GM21529 (cell line): ENCODE measurements at regions not wholly inside any gene's neighbourhood (a gene's known extent, or its start where the extent isn't known, plus 50 kb on each side); places are given as distances from the start of the nearest gene placed in this dataset.
"Not testable (repeated sequence)": the region's sequence is repeated elsewhere in the genome, so short reads cannot be mapped to it uniquely, and the experiment has no call there.

ENCODE experiments used
- ATAC-seq: cut with Tn5 transposase; IDR thresholded peaks from one replicate; pipeline ENCODE4 v1.9.1; 2021; ENCODE audit not compliant: unreplicated experiment

- ATAC-seq, result no peak
These were observed 611.7 kb downstream of the UTRN start for GRCh38 chr6:144896871-144897270.

DNA sequence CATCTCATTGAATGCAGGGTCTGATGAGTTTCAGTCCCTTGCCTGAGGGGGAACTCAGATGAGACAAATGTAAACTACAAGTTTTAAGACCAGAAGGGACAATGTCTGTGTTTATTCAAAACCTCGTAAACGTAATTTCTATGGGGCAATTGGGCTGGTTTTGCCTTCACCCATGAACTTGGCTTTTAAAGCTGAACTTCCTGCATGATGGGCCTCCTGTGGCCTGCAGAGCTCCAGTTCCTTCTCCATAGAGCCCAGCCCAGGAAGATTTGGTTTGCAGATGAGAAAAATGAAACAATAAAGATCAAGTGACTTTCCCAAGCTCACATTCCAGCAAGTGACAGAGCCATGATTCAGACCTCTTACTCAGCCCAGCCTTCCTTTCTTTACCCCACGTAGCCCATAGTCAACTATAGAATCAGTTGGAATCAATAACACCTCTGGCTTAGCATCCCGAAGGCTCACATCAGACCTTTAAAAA, 612.3 kb downstream of the UTRN start:
- ATAC-seq, result no peak

- no peak for ATAC-seq
These were observed 613.0 kb downstream of the UTRN start for GRCh38 chr6:144898052-144898689.

DNA sequence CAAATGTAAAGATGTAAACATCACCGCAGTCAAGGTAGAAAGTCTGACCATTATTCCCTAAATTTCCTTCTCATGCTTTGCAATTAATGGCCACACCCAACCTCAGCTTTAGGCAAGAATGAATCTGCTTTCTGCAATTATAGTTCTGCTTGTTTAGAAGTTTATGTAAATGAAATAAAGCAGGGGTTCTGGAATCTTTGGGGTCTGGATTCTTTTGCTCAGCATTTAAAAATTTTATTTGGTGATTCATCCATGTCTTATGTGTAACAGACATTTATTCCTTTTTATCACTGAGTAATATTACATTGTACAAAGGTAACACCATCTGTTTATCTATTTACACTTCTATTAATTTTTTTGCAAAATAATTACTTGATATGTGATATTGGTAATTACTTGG, 613.6 kb downstream of the UTRN start:
- ATAC-seq, result no peak

- no peak for ATAC-seq
These were observed 614.0 kb downstream of the UTRN start for GRCh38 chr6:144899161-144899560.

GRCh38 chr6:144901412-144901811, 616.3 kb downstream of the UTRN start:
- ATAC-seq, result no peak

GRCh38 chr6:144908004-144908403, 622.9 kb downstream of the UTRN start:
- ATAC-seq, result no peak

- no peak for ATAC-seq
These were observed 624.7 kb downstream of the UTRN start for GRCh38 chr6:144909753-144910285.

- no peak for ATAC-seq
These were observed 626.2 kb downstream of the UTRN start for GRCh38 chr6:144911322-144911721.

DNA sequence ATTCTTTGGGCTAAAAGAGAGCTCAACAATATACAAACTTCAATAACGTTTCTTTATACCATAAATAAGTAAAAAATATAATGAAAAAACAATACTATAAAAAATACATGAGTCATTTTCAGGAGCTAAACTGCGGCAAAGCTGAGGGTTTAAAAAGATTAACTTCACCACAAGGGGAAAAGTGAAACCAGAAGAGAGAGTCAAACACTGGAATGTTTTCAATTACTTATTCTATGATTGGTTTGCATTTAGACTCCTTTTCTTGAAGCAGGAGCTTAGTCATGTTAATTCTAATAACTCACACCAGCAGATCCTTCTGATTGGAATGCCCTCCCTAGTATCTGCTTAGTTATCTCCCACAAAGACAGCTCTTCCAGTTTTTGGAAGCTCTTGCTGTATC, 627.3 kb downstream of the UTRN start:
- ATAC-seq, result no peak

- no peak for ATAC-seq
These were observed 632.9 kb downstream of the UTRN start for GRCh38 chr6:144918073-144918472.

DNA sequence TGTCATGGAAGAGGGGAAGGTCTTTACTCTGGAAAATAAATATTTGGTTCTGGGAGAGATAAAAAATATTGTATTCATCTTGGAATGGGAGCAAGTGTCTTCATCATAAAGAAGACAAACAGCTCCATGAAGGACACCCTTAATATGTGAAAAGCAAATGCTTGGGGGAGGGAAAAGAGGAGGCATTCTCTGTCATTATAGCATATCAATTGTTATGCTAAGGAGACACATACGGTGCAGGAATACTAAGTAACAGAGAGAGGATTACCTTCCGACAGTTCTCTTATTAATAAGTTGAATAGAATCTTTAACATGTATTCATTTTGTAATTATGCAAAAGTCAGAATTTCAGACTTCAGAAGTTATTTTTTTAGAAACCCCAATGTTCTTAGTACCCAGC, 634.4 kb downstream of the UTRN start:
- ATAC-seq, result no peak

GRCh38 chr6:144920391-144920961, 635.3 kb downstream of the UTRN start:
- ATAC-seq, result no peak

GRCh38 chr6:144921206-144921975, 636.3 kb downstream of the UTRN start:
- no peak for ATAC-seq

- ATAC-seq, result no peak
These were observed 637.1 kb downstream of the UTRN start for GRCh38 chr6:144922120-144922722.

- ATAC-seq, result not testable (repeated sequence)
These were observed 637.8 kb downstream of the UTRN start for GRCh38 chr6:144922771-144923490.

- ATAC-seq, result not testable (repeated sequence)
These were observed 638.3 kb downstream of the UTRN start for GRCh38 chr6:144923491-144923787.

DNA sequence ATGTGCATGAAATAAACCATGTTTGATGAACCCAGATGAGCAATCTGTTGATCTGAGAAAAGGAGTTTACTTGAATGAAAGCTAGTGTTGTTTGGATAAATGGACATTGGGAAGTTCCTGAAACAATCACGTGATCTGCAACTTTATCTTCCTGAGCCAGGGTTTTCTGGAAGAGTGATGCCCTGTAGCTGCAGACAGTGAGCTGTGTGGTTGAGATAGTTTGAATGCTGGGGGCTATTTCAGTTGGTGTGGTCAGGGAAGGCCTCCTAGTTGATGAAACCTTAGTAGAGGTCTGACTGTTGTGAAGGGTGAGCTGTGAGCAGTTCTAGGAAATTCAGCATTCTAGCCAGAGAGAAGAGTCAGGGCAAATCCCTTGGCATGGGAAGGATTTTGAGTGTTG, 643.7 kb downstream of the UTRN start:
- ATAC-seq, result no peak

- ATAC-seq, result no peak
These were observed 644.1 kb downstream of the UTRN start for GRCh38 chr6:144929262-144929661.

DNA sequence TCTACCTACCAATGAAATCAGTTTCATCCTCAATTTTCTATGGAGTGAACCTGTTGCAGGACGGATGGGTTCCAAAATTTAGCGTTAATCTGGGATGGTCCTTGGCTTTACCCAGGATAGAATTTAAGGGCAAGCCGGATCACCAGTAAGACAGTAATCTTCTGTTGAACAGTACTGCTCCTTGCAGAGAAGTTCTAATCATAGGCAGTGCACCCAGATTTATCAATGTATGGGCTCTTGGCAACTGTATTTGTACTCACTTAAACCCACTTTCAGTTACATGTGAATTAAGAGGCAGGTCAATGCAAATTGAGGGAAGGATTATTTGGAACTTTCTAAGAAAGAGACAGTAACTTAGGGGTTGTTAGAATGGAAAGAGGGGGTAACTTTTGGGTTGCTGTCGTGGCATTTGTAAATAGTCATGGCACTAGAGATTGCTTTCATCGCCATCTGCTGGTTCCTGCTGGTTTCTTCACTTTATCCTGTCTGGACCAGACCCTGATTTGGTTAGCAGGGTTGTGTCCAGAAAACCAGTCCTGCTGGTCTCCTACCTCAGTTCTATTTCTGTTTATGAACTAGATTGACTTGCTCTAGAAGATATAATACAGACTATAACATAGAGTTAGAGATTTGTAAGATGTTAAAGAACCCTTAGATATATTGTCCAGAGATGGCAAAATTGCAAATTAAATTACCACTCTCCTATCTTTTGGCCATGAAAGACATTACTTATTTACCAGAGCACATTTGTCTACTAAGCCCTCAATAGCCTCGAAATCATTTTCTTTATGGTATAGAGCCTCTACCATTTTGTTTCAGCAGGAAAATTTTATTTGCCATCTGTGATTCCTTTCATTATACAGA, 646.3 kb downstream of the UTRN start:
- ATAC-seq, result peak; percentile 72
